HG02678 (cell line): ENCODE measurements at regions not wholly inside any gene's neighbourhood (a gene's known extent, or its start where the extent isn't known, plus 50 kb on each side); places are given as distances from the start of the nearest gene placed in this dataset.

ENCODE experiments used
- ATAC-seq: cut with Tn5 transposase; IDR thresholded peaks from one replicate; pipeline ENCODE4 v1.9.1; 2021; ENCODE audit warnings: mild to moderate bottlenecking, moderate library complexity; ENCODE audit not compliant: unreplicated experiment

DNA sequence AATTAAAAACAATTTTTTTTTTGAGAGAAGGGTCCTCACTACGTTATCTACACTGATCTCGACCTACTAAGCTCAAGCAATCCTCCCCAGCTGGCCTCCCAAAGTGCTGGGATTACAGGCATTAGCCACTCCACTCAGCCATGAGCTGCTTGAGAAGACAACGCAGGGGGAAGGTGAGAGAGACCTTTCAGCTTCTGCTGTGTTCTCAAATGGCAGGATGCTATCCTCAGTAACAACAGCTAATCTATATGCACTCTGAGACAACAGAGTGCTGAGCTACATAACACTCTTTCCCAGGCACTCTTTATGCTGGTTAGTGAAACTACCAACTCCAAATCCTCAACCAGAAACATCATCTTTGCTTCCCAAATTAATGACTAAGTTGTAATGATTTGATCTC lies 526.1 kb downstream of the CCER1 start:
- no peak for ATAC-seq

GRCh38 chr12:90428465-90428864 lies 526.5 kb downstream of the CCER1 start:
- ATAC-seq = no peak

DNA sequence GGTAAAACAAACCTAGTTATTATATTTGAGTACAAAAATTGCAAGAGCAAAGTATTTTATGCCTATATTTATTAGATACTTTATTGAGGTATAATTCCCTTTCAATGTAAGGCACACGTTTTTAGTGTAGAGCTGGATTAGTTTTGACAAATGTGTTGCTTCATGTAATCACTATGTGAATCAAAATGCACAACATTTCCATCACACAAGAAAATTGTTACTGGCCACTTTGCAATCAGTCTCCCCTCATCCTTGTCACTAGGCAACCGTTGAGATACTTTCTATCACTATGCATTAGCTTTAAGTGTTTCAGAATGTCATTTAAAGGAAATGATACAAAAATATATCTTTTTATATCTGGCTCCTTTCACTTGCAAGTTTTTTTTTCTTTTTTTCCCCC lies 531.0 kb downstream of the CCER1 start:
- no peak for ATAC-seq

- no peak for ATAC-seq
Measured at GRCh38 chr12:90410962-90411361, 544.0 kb downstream of the CCER1 start.

- ATAC-seq = no peak
Measured at GRCh38 chr12:90407841-90408240, 547.1 kb downstream of the CCER1 start.

- peak; percentile 64 for ATAC-seq
Measured at GRCh38 chr12:90404071-90404470, 550.9 kb downstream of the CCER1 start.

- no peak for ATAC-seq
Measured at GRCh38 chr12:90401185-90401584, 553.8 kb downstream of the CCER1 start.

- no peak for ATAC-seq
Measured at GRCh38 chr12:90399357-90399756, 555.6 kb downstream of the CCER1 start.

DNA sequence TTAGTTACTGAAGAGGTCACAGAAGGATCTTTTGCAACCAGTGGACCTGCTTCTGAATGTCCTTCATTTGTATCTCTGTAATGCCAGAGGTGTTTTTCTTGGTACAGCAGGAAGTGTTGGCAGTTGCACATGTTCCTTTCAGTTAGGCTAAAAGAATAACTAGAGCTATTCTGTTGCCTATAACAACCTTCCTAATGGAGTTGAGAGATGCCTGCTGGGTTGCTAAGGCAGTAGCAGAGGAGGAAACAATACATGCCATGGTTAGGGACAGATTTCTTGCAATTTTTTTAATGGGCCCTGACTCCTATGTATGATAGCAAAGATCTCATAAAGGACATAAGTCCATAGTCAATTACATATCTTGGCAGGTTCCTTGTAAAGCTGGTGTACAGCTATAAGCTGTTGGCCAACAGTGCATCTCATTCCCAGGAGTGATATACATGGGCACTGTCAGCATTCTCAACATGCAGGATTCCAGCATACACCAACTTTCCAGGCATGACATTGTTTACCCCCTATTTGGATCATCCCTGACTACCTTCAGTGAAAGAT lies 556.6 kb downstream of the CCER1 start:
- ATAC-seq = no peak

DNA sequence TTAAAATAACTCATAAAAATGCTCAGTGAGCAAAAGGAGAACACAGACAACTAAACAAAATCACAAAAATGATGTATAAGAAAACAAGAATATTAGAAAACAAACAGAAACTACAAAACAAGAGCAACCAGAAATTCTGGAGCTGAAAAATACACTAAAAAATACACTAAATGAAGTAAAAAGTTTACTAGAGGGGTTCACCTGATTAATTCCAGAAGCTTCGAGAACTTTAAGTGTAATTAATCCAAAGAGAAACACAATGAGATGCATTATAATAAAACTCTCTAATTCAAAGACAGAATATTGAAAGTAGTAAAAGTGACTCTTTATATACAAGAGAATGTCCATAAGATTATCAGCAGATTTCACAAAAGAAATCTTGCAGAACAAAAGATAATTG lies 558.4 kb downstream of the CCER1 start:
- ATAC-seq = no peak

GRCh38 chr12:90393652-90394051 lies 561.3 kb downstream of the CCER1 start:
- ATAC-seq = no peak

- no peak for ATAC-seq
Measured at GRCh38 chr12:90393089-90393488, 561.9 kb downstream of the CCER1 start.

DNA sequence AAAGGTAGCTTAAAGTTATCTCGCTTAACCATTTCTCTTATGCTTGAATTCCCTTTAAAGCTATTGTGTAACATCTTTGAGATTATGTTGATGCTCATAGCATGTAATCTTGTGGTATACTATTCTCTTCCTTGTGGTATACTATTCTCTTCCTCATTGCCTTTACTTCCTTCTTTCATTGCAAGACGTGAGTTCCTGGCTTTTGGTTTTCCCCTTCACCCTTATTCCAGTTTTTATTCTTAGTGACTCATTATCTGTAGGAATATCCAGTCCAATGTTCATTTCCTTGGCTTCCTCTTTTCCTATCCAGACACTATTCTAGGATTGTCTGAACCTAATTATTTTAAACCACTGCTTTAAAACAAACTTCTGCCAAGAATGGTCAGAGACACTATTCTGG lies 564.0 kb downstream of the CCER1 start:
- ATAC-seq = no peak

DNA sequence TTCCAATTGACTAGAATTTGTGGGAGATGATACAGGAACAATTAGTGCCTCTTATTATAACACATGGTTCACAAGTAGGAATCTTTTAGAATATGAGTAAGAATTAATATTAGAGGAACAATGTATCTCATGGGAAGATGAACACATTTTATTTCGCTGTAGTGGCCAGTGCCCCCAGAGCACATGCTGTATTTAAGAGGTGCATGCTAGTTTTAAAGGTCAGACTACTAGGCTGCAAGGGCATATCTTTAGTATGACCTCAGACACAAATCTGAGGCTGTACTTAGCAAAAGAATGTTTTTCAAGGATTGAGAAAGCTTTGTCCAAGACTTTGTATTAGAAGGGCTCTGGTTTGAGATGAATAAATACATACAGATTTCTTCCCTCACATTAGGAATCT lies 586.9 kb downstream of the CCER1 start:
- ATAC-seq = no peak

DNA sequence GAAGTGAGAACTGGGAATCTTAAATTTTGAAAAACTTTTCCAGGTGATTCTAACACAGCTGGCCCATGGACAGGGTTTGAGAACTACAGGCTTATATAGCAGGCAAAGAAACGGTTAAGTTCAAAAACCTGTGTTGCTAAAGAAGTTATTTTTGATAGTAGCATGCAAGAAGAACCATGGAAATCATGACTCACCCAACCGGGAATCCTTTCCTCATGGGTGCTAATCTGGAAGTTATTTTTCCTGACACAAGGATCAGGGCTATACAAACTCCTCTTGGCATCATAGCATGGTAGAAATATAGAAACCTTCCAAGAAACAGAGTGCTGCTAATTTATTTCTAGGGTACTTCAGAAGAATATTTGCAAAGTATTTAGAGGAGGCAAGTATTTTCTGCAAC lies 588.7 kb downstream of the CCER1 start:
- ATAC-seq = no peak

DNA sequence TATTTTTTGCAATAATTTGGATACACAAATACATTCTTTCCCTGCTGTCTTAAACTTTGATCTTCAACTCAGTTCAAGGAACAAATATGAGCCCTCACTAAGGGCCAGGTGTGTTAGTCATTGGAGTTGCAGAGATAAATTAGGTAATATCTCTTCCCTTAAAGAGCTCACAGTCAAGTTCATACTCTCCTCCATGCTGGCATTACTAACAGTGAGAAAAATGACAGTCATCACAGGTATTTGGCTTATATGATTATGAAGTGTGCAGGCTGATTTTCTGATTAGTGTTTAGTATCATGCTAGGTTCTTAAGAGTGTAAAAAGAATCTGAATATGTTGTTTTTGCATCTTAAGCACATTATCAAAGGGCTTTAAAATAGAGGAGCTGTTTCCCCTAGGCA lies 594.7 kb downstream of the CCER1 start:
- no peak for ATAC-seq

DNA sequence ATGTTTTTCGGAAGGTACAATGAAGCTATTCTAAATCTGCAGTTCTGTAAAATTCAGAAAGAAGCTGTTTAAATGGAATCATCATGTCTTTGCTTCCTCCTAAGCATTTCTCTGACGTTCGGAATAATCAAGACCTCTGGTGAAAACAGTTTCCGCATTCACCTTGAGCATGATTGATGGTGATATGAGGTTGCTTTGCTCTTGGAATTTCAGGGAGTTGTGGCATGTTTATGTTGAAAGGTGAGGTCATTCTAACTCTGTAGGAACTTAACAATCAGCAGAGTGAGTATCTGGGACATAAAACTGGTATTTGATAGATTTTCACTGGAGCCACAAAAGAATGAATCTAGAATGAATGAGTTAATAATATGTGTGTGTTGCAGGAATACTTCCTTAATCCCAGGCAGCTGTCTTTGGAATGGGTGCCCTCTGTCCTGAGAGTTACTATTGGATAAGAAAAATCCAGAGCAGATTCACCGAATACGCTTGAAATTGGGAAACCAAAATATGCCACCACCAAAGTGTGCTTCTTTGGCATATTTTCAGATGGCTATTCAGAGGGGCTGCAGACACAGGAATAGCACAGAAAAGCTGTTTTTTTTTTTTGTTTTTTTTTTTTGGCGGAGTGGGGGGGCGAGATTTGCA lies 599.1 kb downstream of the CCER1 start:
- ATAC-seq = no peak

DNA sequence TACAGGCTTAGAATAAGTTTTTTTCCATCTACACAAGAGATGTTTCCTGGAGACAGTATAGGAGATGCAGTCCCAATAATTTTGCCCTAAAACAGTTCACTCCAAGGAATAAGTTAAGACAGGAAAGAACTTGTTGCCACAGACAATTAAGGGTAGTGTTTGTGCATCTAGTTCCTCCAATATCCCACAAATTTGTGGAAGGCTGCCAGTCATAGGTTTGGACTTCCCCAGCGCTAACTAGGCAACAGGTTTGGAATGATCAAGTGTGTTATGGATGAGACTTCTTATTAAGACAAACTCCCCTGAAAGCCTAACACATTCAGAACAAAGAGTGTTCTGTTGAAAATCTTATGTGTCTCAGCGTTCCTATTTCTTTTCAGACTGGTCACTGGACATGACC lies 611.0 kb downstream of the CCER1 start:
- ATAC-seq = no peak

DNA sequence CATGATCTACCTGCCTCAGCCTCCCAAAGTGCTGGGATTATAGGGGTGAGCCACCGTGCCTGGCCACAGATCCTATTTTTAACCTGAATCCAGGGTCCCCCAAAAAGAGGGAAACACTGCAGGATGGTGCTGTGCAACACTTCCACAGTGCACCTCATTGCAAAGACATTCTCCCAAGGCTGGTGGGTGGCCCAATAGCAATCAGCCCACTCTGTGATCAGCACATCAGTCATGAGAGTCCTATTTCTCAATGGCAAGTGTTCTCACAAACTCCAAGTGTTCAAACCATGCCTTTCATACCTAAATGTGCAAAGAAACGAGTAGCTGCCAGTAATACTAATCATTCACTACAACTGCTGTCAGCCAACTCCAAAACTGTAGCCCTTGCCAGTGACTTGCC lies 612.9 kb downstream of the CCER1 start:
- no peak for ATAC-seq

- no peak for ATAC-seq
Measured at GRCh38 chr12:90339837-90340236, 615.1 kb downstream of the CCER1 start.

GRCh38 chr12:90338365-90338764 lies 616.6 kb downstream of the CCER1 start:
- ATAC-seq = no peak

DNA sequence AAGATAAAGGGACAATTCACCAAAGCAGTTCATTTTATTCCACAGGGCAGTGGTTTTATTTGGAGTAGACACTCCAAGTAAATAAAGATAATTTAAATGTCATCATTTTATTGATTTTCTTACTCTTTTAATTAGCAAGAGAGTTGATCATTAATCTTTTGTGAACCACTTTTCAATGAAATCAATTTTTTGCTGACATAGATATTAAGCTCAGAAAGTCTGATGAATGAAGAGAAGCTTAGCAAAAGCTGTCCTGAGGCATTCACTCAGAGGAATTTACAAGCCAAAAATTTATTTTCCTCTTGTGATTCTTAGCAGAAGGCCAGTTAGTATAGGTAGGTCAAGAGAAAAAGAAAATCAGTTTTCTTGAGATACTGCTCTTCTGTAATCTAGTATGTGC lies 618.0 kb downstream of the CCER1 start:
- no peak for ATAC-seq

DNA sequence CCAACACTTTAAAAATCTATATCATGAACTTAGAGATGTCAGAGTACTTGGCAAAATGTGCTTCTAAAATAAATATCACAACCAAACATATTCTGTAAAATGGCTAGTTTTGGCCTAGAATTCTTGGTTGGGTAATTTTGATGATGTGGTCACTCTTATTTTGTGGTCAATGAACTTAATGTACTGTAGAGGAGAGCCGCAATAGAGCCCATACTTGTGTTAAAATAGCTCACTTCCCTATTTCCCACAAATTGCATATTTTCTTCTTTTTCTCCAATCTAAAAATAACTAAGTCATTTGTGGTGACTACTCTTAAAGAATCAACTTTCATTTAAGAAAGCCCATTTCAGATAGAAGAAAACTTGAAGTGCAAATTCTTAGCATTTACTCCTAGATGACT lies 619.4 kb downstream of the CCER1 start:
- ATAC-seq = no peak
